ENCODE measurements at regions not wholly inside any gene's neighbourhood (a gene's known extent, or its start where the extent isn't known, plus 50 kb on each side); places are given as distances from the start of the nearest gene placed in this dataset.

GRCh38 chr7:84674236-84674913 is 479.8 kb upstream of the SEMA3A start:
- Histone ChIP-seq H3K27ac (ENCODE audit: low read length) (peak overlapping the region; percentile 9; the same call in 1 of the 2 replicates), H3K4me3 (ENCODE audit: low read depth in 2 of 2, low read length in 2 of 2) (no peak overlapping the region), H3K27me3 (ENCODE audit: control insufficient read depth, insufficient read depth, low read length) (no peaks in the 10 kb centered on the region), H3K9me3 (ENCODE audit: control insufficient read depth, insufficient read depth, low read depth, low read length) (no peaks in the 10 kb centered on the region), H3K4me1 (ENCODE audit: control insufficient read depth, insufficient read depth, low read length) (no peaks in the 10 kb centered on the region; the same call in 1 of the 2 replicates), H3K36me3 (ENCODE audit: control insufficient read depth, insufficient read depth, low read length) (no peaks in the 10 kb centered on the region)
- no TSS peak for BruUV-seq (replicated peaks)
- POLR2A ChIA-PET, result no interaction called here
- DNase-seq (ENCODE audit: low read depth, low spot score) (no peak), ATAC-seq (no peak)
- CTCF ChIA-PET, result no interaction called here
- intact Hi-C loops (cut with micrococcal nuclease; ENCODE audit: unreplicated experiment) (no loop called here), in situ Hi-C loops (cut with HindIII; ENCODE audit: low pct_unique_long_range_greater_than_20kb, low sequenced_read_pairs) (no loop called here)
- TF ChIP-seq TCF7L2 (IDR thresholded peaks at IDR 0.05; ENCODE audit: low read depth, low read length) (no peak), CTCF (IDR thresholded peaks at IDR 0.05) (no peak), POLR2AphosphoS5 (IDR thresholded peaks at IDR 0.05; ENCODE audit: low read depth, low read length) (no peak), SIN3A (IDR thresholded peaks at IDR 0.05; ENCODE audit: borderline replicate concordance, insufficient read depth, low read depth, low read length) (no peak), REST (IDR thresholded peaks at IDR 0.05; ENCODE audit: insufficient read depth in 1 of 2, low read depth in 2 of 2, low read length in 1 of 2) (no peak)

- POLR2A ChIA-PET, result no interaction called here
- intact Hi-C loops (cut with micrococcal nuclease; ENCODE audit: unreplicated experiment) (no loop called here), in situ Hi-C loops (cut with HindIII; ENCODE audit: low pct_unique_long_range_greater_than_20kb, low sequenced_read_pairs) (no loop called here)
- CTCF ChIA-PET, result no interaction called here
- Histone ChIP-seq H3K27me3 (ENCODE audit: control insufficient read depth, insufficient read depth, low read length) (no peaks in the 10 kb centered on the region), H3K4me3 (ENCODE audit: low read depth in 2 of 2, low read length in 2 of 2) (no peak overlapping the region), H3K4me1 (ENCODE audit: control insufficient read depth, insufficient read depth, low read length) (no peaks in the 10 kb centered on the region), H3K9me3 (ENCODE audit: control insufficient read depth, insufficient read depth, low read depth, low read length) (no peaks in the 10 kb centered on the region), H3K36me3 (ENCODE audit: control insufficient read depth, insufficient read depth, low read length) (no peaks in the 10 kb centered on the region), H3K27ac (ENCODE audit: low read length) (no peak overlapping the region)
- no peak for ATAC-seq
- TF ChIP-seq TCF7L2 (IDR thresholded peaks at IDR 0.05; ENCODE audit: low read depth, low read length), result no peak
- no TSS peak for BruUV-seq (replicated peaks)
- no peak for DNase-seq (ENCODE audit: low read depth, low spot score)
Measured at GRCh38 chr7:84669177-84669732, 474.7 kb upstream of the SEMA3A start.

GRCh38 chr7:84668116-84668515 is 473.5 kb upstream of the SEMA3A start:
- in situ Hi-C loops (cut with HindIII; ENCODE audit: low pct_unique_long_range_greater_than_20kb, low sequenced_read_pairs), result no loop called here
- ChIA-PET CTCF (no interaction called here), POLR2A (no interaction called here)
- DNase-seq (ENCODE audit: low read depth, low spot score), result no peak
- no peak for TF ChIP-seq REST (IDR thresholded peaks at IDR 0.05; ENCODE audit: insufficient read depth in 1 of 2, low read depth in 2 of 2, low read length in 1 of 2)
- no peak for TF ChIP-seq POLR2AphosphoS5 (IDR thresholded peaks at IDR 0.05; ENCODE audit: low read depth, low read length)
- TF ChIP-seq CTCF (IDR thresholded peaks at IDR 0.05), result no peak
- no peak for TF ChIP-seq TCF7L2 (IDR thresholded peaks at IDR 0.05; ENCODE audit: low read depth, low read length)
- no peak for TF ChIP-seq SIN3A (IDR thresholded peaks at IDR 0.05; ENCODE audit: borderline replicate concordance, insufficient read depth, low read depth, low read length)
- H3K4me1 ChIP-seq (ENCODE audit: control insufficient read depth, insufficient read depth, low read length), result no peaks in the 10 kb centered on the region
- no peaks in the 10 kb centered on the region for H3K9me3 ChIP-seq (ENCODE audit: control insufficient read depth, insufficient read depth, low read depth, low read length)
- BruUV-seq (replicated peaks), result no TSS peak
- H3K4me3 ChIP-seq (ENCODE audit: low read depth in 2 of 2, low read length in 2 of 2), result no peak overlapping the region
- H3K36me3 ChIP-seq (ENCODE audit: control insufficient read depth, insufficient read depth, low read length), result no peaks in the 10 kb centered on the region
- no peak overlapping the region for H3K27ac ChIP-seq (ENCODE audit: low read length)
- H3K27me3 ChIP-seq (ENCODE audit: control insufficient read depth, insufficient read depth, low read length), result no peaks in the 10 kb centered on the region
- no peak for ATAC-seq
- intact Hi-C loops (cut with micrococcal nuclease; ENCODE audit: unreplicated experiment), result no loop called here
